ENCODE measurements at regions not wholly inside any gene's neighbourhood (a gene's known extent, or its start where the extent isn't known, plus 50 kb on each side); places are given as distances from the start of the nearest gene placed in this dataset.

- no peak for DNase-seq
These were observed 399.9 kb downstream of the TMEM161B start for GRCh38 chr5:87868792-87869191.

- no peak for DNase-seq
These were observed 401.4 kb downstream of the TMEM161B start for GRCh38 chr5:87867281-87867680.

GRCh38 chr5:87853541-87853940 is 415.1 kb downstream of the TMEM161B start:
- DNase-seq = peak; percentile 24

- DNase-seq = no peak
These were observed 417.0 kb downstream of the TMEM161B start for GRCh38 chr5:87851603-87852002.

GRCh38 chr5:87850843-87851242 is 417.8 kb downstream of the TMEM161B start:
- DNase-seq = peak; percentile 20

GRCh38 chr5:87845734-87846133 is 422.9 kb downstream of the TMEM161B start:
- no peak for DNase-seq

- DNase-seq = no peak
These were observed 423.8 kb downstream of the TMEM161B start for GRCh38 chr5:87844866-87845265.

- DNase-seq = no peak
These were observed 424.2 kb downstream of the TMEM161B start for GRCh38 chr5:87844449-87844848.

GRCh38 chr5:87836696-87837095 is 424.0 kb upstream of the CCNH start:
- no peak for DNase-seq

GRCh38 chr5:87831499-87831898 is 418.8 kb upstream of the CCNH start:
- no peak for DNase-seq

- no peak for DNase-seq
These were observed 416.5 kb upstream of the CCNH start for GRCh38 chr5:87829217-87829551.

- no peak for DNase-seq
These were observed 416.0 kb upstream of the CCNH start for GRCh38 chr5:87828545-87829216.

- DNase-seq = no peak
These were observed 414.8 kb upstream of the CCNH start for GRCh38 chr5:87827539-87827938.

GRCh38 chr5:87826507-87826906 is 413.8 kb upstream of the CCNH start:
- DNase-seq = no peak

GRCh38 chr5:87825583-87825982 is 412.9 kb upstream of the CCNH start:
- no peak for DNase-seq

GRCh38 chr5:87807783-87808182 is 395.1 kb upstream of the CCNH start:
- no peak for DNase-seq

- DNase-seq = no peak
These were observed 390.6 kb upstream of the CCNH start for GRCh38 chr5:87803352-87803751.

- no peak for DNase-seq
These were observed 379.1 kb upstream of the CCNH start for GRCh38 chr5:87791869-87792268.

GRCh38 chr5:87788416-87788815 is 375.7 kb upstream of the CCNH start:
- DNase-seq = no peak

- DNase-seq = no peak
These were observed 375.0 kb upstream of the CCNH start for GRCh38 chr5:87787625-87788256.

GRCh38 chr5:87787086-87787485 is 374.4 kb upstream of the CCNH start:
- no peak for DNase-seq

GRCh38 chr5:87786471-87786870 is 373.7 kb upstream of the CCNH start:
- DNase-seq = no peak

GRCh38 chr5:87785554-87786335 is 373.0 kb upstream of the CCNH start:
- DNase-seq = no peak

- no peak for DNase-seq
These were observed 372.3 kb upstream of the CCNH start for GRCh38 chr5:87784879-87785495.

Measured in kidney glomerular epithelial cell (primary cell).